ENCODE measurements at regions not wholly inside any gene's neighbourhood (a gene's known extent, or its start where the extent isn't known, plus 50 kb on each side); places are given as distances from the start of the nearest gene placed in this dataset.

DNA sequence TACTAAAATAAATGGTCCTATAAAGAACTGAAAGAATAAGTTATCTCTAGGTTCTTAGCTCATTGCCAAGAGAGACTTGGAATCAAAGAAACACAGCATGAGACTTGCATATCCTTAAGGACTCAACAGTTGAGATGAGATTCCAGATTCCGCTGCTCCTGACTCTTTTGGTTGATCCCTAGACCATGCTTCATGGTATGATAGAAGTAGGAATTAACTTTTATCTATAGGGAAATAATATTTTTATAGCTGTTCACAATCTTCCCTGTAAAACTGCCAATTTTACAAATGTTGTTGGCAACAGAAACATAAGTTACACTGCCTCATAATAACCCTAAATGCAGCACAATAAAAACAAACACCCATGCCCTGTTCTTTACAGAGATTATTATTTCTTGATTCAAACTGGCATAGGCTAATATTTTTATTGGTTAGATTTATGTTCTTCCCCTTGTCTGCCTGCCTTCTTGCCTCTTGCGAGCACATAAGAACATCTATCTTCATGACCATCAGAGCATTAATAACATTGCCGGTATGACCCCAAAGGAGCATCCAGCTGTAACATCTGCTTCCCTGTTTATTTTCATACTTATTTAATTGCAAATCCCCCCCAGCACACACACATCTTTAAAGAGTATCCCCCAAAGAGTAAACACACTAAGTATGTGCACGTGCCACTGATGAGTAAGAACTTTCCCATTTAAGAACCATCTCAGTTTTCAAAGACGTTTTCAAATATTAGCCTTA, 735.7 kb upstream of the SLC8A1 start:
- no peaks in the 10 kb centered on the region for H3K9me2 ChIP-seq (replicated peaks; ENCODE audit: insufficient read depth, low read length)
- no peak overlapping the region for H3K9ac ChIP-seq (ENCODE audit: low read length)
- peaks cover 12% of the 10 kb centered on the region; the same call in 1 of the 2 replicates for H3K4me1 ChIP-seq (ENCODE audit: low read length)
- no peak overlapping the region for H2AFZ ChIP-seq (ENCODE audit: low read length)
- H4K20me1 ChIP-seq (ENCODE audit: insufficient read depth, low read length): no peaks in the 10 kb centered on the region
- no peak overlapping the region for H3K4me2 ChIP-seq (ENCODE audit: low read depth, low read length)
- H3K9me3 ChIP-seq (replicated peaks; ENCODE audit: insufficient read depth, low read length): no peaks in the 10 kb centered on the region
- no peak overlapping the region for H3K27ac ChIP-seq (ENCODE audit: low read length)
- TF ChIP-seq, protein P1, sequence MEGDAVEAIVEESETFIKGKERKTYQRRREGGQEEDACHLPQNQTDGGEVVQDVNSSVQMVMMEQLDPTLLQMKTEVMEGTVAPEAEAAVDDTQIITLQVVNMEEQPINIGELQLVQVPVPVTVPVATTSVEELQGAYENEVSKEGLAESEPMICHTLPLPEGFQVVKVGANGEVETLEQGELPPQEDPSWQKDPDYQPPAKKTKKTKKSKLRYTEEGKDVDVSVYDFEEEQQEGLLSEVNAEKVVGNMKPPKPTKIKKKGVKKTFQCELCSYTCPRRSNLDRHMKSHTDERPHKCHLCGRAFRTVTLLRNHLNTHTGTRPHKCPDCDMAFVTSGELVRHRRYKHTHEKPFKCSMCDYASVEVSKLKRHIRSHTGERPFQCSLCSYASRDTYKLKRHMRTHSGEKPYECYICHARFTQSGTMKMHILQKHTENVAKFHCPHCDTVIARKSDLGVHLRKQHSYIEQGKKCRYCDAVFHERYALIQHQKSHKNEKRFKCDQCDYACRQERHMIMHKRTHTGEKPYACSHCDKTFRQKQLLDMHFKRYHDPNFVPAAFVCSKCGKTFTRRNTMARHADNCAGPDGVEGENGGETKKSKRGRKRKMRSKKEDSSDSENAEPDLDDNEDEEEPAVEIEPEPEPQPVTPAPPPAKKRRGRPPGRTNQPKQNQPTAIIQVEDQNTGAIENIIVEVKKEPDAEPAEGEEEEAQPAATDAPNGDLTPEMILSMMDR (IDR thresholded peaks at IDR 0.05; ENCODE audit: low read length): no peak
- TF ChIP-seq EZH2 (optimal IDR thresholded peaks at IDR 0.05; ENCODE audit: low read depth, low read length) (no peak), EZH2phosphoT487 (IDR thresholded peaks at IDR 0.05; ENCODE audit: low read length) (no peak)
- H3F3A ChIP-seq (ENCODE audit: insufficient read depth, low read length): no peaks in the 10 kb centered on the region
- no peaks in the 10 kb centered on the region for H3K79me2 ChIP-seq (ENCODE audit: low read length)
- H3K36me3 ChIP-seq (replicated peaks; ENCODE audit: insufficient read depth, low read length): no peaks in the 10 kb centered on the region
- H3K27me3 ChIP-seq (replicated peaks; ENCODE audit: insufficient read depth, low read length): no peaks in the 10 kb centered on the region
- no peak for DNase-seq
- H3K4me3 ChIP-seq (ENCODE audit: low read length): no peak overlapping the region

GRCh38 chr2:41194230-41194629, 742.3 kb upstream of the SLC8A1 start:
- DNase-seq: no peak
- H3K36me3 ChIP-seq (replicated peaks; ENCODE audit: insufficient read depth, low read length): no peaks in the 10 kb centered on the region
- H3K9ac ChIP-seq (ENCODE audit: low read length): no peak overlapping the region
- TF ChIP-seq EZH2phosphoT487 (IDR thresholded peaks at IDR 0.05; ENCODE audit: low read length): no peak
- TF ChIP-seq, protein P1 (IDR thresholded peaks at IDR 0.05; ENCODE audit: low read length): no peak
- TF ChIP-seq EZH2 (optimal IDR thresholded peaks at IDR 0.05; ENCODE audit: low read depth, low read length): no peak
- no peak overlapping the region for H3K27ac ChIP-seq (ENCODE audit: low read length)
- H3K27me3 ChIP-seq (replicated peaks; ENCODE audit: insufficient read depth, low read length): no peaks in the 10 kb centered on the region
- H3K4me1 ChIP-seq (ENCODE audit: low read length): no peaks in the 10 kb centered on the region
- H3K4me2 ChIP-seq (ENCODE audit: low read depth, low read length): no peak overlapping the region
- H3K9me3 ChIP-seq (replicated peaks; ENCODE audit: insufficient read depth, low read length): no peaks in the 10 kb centered on the region
- H2AFZ ChIP-seq (ENCODE audit: low read length): no peak overlapping the region
- no peaks in the 10 kb centered on the region for H3K9me2 ChIP-seq (replicated peaks; ENCODE audit: insufficient read depth, low read length)
- H3K79me2 ChIP-seq (ENCODE audit: low read length): no peaks in the 10 kb centered on the region
- no peaks in the 10 kb centered on the region for H3F3A ChIP-seq (ENCODE audit: insufficient read depth, low read length)
- H4K20me1 ChIP-seq (ENCODE audit: insufficient read depth, low read length): no peaks in the 10 kb centered on the region
- H3K4me3 ChIP-seq (ENCODE audit: low read length): no peak overlapping the region

DNA sequence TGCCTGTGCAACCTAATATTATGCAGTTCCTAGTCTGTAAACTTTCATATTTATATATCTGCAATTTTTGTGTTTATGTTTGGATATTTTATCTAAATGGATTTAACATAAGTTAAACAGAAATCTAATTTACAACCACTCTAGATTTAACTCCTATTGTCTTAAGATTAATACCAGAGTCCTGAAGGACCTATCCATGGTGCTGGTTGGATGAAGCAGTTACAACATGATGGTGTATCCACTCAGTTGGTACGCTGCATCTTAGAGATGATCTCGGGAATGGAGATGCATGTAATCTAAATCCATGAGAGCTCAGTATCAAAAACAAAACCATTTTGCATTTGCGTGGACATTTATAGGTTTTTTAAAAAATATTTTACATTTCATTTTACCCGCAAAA, 745.9 kb upstream of the SLC8A1 start:
- no peaks in the 10 kb centered on the region for H3K79me2 ChIP-seq (ENCODE audit: low read length)
- H3K4me2 ChIP-seq (ENCODE audit: low read depth, low read length): no peak overlapping the region
- TF ChIP-seq EZH2 (optimal IDR thresholded peaks at IDR 0.05; ENCODE audit: low read depth, low read length) (no peak), EZH2phosphoT487 (IDR thresholded peaks at IDR 0.05; ENCODE audit: low read length) (no peak)
- TF ChIP-seq, protein P1 (IDR thresholded peaks at IDR 0.05; ENCODE audit: low read length): no peak
- H4K20me1 ChIP-seq (ENCODE audit: insufficient read depth, low read length): no peaks in the 10 kb centered on the region
- H2AFZ ChIP-seq (ENCODE audit: low read length): no peak overlapping the region
- H3K4me3 ChIP-seq (ENCODE audit: low read length): no peak overlapping the region
- no peaks in the 10 kb centered on the region for H3K27me3 ChIP-seq (replicated peaks; ENCODE audit: insufficient read depth, low read length)
- no peaks in the 10 kb centered on the region for H3K9me3 ChIP-seq (replicated peaks; ENCODE audit: insufficient read depth, low read length)
- no peaks in the 10 kb centered on the region for H3F3A ChIP-seq (ENCODE audit: insufficient read depth, low read length)
- no peaks in the 10 kb centered on the region for H3K9me2 ChIP-seq (replicated peaks; ENCODE audit: insufficient read depth, low read length)
- H3K4me1 ChIP-seq (ENCODE audit: low read length): no peaks in the 10 kb centered on the region
- no peak overlapping the region for H3K9ac ChIP-seq (ENCODE audit: low read length)
- no peaks in the 10 kb centered on the region for H3K36me3 ChIP-seq (replicated peaks; ENCODE audit: insufficient read depth, low read length)
- H3K27ac ChIP-seq (ENCODE audit: low read length): no peak overlapping the region
- DNase-seq: no peak

All from MM.1S (cell line).